Stimulated activated CD4-positive, alpha-beta T cell treated with anti-CD3 and anti-CD28 coated beads, Interleukin-15, amount 100 ng/mL, for 24 hours (primary cell): ENCODE measurements at regions not wholly inside any gene's neighbourhood (a gene's known extent, or its start where the extent isn't known, plus 50 kb on each side); places are given as distances from the start of the nearest gene placed in this dataset.

Experiments used
- DNase-seq: peaks from one replicate; pipeline ENCODE4 v3.0.0-alpha.2; 2020

DNA sequence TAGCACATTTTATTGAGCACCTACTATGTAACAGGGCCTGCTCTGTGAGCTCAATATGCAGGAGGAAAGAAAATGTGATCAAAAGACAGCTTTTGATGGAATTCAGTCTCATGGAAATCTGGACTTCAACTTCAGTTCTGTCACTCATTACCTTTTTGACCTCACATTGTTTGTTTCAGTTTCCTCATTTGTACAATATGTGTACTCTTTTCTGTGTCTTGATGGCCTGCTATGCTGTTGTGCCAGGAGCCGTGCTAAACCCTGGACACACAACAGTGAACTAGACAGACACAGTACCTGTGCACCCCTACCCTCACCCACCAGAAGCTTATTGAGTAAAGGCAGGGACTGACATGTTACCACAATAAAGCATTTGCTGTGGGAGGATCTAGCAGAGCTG lies 162.9 kb upstream of the FGGY start:
- no peak for DNase-seq

DNA sequence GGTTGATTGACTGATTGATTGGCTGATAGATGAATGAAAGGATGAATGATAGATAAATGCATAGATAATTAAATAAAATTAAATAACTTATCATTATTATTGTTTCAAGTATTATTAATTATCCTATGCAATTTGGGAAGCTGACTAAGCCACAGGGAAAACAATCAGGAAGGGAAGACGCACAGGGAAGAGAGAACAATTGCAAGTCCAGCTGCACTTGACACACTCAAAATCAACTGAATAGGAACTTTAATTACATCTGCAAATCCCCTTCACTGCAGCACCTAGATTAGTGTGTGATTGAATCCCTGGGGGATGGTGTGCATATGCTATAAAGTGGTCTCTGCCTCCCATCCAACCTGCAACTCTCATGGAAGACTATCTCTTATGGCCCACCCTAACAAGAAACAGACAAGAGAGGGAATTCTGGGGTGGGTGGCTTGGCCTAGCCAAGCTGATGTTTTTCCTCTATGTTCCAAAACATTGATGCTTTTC lies 161.1 kb upstream of the FGGY start:
- DNase-seq, result no peak

DNA sequence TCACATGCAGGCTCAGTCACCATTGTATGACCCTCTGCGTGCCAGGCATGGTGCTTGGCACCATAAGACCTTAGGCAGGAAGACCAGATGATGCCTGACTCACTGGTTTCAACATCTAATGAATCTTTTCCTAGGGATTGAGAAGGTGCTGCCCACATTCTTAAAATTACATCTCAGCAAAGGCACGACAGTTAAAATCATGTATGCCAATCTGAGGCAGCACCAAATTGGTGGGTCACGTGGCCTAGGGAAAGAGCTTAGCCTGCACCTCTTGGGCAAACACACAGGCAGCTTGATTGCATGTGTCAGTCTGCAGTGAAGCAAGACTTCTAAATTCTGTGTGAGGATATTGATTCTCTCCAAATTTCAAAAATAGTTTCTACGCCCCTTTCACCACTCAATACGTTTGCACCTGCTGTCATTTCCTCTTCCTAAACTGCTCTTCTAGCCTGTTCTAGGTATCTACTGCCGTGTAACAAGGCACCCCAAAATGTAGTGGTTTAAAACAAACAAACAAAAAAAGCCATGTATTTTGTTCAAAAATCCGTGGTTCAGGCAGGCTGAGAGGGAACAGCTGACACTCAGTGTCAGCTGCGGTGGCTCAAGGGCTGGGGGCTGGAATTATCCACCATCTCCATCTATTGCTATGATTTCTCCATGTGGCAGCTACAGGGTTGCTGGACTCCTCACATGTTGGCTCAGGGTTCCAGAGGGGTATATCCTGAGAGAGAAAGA lies 160.2 kb upstream of the FGGY start:
- no peak for DNase-seq

DNA sequence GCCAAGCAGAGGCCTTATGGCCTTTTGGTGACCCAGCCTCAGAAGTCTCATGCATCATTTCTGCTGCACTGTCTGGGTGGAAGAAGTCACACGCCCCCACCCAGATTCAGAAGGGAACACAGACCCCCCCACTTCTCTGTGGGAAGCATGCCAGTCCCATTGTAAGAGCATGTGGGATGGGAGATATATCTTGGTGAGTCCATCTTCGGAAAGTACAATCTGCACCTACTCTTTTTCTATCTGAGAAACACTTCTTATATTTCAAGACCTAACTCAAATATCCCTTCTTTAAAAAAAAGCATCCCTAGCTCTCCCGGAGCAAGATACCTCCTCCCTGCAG lies 159.6 kb upstream of the FGGY start:
- DNase-seq, result no peak

DNA sequence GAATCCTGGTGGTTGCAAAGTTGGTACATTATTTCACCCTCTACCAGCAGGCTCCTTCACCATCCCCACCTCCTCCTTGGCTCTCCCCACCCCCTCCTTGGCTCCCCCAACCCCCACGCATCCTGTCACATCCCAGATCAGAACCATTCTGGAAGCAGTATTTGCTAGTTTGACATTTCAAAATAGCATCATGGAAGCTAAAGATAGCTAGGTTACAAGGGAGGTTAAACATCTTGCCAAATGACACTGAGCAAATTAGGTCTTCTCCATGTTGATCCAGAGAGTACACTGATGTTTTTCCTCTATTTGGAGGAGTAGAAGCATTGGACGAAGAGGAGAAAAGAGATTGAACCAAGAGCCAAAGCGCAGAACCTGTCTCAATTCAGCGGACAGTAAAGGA lies 158.9 kb upstream of the FGGY start:
- DNase-seq, result no peak

DNA sequence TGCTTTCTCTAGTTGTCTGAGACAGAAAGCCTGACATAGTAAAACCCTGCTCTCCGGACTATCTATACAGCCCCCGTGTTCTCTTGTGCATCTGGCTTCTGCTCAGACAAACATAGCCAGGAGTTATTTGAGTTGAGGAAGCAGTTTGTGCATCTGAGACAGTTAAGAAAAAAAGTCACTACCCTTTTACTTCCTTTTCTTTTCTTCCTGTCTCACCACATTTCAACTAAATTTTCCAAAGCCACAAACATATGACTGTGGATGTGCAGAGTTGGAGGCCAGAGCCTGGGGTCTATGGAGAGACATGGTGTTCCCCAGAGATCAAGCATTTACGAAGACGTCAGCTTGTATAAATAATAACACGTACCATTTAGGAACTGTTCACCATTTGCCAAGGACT lies 158.5 kb upstream of the FGGY start:
- DNase-seq, result no peak

DNA sequence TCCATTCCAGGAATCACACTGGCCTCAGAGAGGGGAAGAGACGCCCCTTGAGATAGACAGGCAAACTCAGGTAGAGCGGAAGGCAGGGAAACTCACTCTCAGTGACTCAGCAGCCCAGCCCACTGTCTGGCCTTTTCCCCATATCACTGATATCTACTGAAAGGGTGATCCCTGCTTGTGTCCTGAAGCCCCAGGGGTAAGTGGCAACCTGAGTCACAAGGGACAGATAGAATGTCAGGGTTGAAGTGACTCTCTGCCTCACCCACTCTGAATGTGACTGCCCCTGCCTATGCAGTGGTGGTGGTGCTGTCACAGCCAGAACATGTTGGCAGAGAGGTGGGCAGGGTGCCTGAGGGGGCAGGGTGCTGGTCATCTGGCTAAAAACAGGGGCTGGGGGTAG lies 157.5 kb upstream of the FGGY start:
- no peak for DNase-seq

DNA sequence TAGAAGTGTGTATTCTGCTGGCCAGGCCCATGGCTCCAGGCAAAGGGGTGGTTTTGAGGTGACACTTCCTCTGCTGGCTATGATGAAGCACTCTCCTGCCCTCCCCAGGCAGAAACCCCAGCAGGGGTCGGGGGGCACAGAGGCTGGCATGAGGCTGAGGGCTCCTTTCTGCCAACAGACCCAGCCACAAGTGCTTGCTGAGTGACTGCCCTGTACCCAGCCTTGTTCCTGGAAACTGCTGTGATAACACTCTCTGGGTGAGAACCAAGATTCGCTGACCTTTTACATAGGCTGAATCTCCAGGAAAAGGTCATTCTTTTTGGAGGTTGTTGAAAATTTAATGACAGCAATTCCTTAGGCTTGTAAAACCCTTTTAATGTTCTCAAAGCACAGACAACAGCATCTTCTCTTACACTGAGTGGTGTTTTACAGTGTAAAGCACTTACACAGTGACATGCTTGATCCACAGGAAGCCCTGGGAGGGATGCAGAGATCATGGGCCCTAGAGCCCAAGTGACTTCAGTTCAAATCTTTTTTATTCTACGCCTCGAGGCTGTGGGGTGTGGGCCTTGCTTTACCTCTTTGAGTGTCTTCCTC lies 155.5 kb upstream of the FGGY start:
- DNase-seq, result no peak

DNA sequence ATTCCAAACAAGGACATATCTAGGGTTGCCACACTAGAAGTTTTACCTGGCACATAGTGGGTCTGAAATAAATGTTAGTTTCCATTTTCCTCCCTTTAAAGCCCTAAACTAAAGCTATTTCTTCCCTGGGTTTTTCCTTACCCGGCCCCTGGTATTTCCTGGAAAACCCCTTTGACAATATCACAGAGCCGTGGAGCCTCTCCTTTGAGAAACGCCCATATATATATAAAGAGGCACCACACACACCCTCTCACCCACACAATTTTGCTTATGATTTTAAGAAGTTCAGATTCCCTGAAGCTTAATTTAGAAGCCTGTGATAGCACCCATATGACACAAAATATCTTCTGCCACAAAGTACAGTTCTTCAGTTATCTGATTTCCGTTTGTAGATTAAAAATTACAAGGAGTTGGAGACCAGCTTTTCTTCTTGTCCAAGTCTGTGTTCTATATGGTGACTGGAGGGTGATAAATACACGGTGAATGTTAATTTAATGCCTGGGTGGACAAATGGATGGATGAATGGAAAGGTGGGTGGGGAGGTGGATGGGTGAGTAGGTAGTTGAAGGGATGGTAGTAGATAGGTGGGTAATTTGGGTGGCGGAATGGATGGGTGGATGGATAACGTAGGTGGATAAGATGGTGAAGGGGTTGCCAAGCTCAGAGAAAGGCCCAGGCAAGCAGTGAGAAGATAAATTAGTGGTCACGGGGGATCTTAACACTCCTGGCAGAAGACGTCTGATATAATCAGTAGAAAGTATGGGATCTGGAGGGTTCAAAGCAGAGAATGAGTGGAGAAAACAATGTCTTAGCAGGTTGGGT lies 154.4 kb upstream of the FGGY start:
- DNase-seq, result no peak

DNA sequence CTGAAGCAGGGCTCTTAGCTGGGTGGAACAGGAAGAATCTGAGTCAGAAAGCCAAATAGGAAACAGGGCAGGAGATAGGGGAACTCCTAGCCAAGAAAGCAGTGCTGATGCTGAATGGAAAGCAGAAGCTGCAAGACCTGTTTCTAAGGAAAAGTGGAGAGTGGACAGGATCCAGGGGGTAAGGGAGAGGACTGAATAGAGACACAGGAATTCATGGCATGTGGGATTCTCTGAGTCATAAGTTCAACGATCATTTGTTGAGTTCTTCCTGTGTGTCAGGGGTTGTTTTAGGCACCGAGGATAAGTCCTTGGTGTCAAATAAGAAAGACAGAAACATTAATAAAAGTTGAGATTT lies 153.8 kb upstream of the FGGY start:
- no peak for DNase-seq

DNA sequence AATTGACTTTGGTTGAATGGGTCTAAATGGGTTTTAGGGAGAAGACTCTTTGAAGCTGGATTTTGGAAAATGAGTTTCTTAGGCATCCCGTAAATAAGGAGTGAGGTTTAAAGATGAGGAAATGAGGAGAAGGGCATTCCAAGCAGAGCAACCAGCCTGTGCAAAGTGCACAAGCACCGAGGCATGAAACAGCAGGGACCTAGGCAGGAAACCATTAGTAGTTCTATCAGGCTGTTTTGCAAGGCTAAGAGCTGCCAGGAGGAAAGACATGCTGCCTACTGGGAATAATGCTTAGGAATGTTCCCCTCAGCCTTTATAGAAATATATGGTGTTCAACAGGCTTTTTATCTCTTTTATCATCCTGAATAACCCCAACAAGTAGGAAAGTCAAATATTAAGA lies 153.1 kb upstream of the FGGY start:
- no peak for DNase-seq

DNA sequence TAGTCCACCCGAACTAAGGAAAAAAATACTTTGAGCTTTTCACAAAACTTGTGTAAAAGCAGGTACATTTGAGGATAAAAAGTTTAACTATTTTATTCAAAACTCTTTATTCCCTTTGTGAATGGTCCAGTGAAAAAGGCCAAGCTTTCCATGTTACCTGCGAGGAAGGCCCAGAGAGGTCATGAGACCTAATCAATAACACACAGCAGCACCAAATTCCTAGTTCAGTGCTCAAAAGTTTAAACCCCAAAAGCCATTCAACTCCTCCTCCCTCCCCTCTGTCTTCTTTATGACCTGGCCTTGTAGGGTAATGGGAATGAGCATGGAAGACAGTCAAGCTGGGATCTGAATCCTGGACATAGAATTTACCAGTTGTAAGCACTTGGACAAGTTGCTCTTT lies 151.9 kb upstream of the FGGY start:
- no peak for DNase-seq

DNA sequence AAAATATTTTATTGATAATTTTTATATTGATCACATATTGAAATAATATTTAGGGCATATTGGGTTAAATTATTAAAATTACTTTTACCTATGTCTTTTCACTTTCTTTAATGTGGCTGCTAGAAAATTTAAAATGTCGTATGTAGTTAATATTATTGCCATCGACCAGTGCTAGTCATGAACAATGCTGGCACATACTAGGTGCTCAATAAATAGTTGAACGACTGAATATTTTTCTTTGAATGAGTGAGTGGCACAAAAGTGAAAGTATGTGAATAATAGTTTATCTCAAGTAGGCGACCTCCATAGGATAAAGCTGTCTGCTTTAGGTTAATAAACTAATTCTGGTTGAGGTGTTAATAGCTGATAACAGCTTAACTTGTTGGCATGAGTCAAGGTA lies 150.8 kb upstream of the FGGY start:
- DNase-seq, result no peak

DNA sequence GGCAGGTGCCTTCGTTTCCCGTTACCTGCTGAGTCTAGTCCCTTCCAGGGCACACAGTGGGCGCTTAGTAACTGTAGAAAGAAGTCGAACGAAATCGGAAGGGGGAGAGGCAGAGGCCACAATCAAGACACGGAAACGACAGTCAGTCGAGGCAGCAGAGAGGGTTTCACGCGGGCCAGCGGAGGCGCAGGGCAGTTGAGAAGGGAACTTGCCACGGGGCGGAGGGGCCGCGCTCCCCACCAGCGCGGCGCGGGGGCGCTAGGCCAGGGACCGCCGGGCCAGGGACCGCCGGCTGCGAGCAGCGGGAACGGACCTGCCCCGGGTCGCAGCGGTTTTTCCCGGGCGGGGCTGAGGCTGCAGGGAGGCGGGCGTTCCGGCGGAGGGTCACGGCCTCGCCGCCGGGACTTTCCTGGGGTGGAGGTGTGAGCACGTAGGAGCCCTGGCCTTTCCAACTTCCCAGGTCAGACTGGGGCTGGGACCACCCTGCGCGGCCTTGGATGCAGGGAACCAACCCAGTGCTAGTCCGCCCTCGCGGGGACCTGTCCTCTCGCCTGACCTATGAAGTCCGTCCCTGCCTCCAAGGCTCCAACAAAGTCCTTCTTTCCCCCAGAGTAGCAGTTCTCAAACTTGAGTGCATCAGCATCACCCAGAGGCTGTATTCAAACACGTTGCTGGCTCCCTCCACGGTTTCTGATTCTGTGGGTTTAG lies 150.1 kb upstream of the FGGY start:
- DNase-seq, result peak; percentile 59

DNA sequence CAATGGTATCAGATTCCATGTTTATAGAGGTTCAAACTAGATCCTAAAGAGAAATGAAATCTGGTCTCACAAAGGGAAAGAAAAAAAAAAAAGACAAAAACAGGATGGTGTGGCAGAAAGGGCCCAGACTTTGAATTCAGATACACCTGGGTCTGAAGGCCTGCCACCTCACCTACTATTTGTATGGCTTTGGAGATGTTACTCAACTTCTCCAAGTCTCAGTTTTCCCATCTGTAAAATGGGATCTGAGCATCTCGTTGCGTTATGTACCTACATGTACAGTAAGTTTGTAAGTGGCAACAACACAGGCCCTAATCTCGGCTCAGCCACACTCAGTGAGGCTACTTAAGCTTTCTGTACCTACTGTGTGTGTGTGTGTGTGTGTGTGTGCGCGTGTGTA lies 147.5 kb upstream of the FGGY start:
- DNase-seq, result no peak

DNA sequence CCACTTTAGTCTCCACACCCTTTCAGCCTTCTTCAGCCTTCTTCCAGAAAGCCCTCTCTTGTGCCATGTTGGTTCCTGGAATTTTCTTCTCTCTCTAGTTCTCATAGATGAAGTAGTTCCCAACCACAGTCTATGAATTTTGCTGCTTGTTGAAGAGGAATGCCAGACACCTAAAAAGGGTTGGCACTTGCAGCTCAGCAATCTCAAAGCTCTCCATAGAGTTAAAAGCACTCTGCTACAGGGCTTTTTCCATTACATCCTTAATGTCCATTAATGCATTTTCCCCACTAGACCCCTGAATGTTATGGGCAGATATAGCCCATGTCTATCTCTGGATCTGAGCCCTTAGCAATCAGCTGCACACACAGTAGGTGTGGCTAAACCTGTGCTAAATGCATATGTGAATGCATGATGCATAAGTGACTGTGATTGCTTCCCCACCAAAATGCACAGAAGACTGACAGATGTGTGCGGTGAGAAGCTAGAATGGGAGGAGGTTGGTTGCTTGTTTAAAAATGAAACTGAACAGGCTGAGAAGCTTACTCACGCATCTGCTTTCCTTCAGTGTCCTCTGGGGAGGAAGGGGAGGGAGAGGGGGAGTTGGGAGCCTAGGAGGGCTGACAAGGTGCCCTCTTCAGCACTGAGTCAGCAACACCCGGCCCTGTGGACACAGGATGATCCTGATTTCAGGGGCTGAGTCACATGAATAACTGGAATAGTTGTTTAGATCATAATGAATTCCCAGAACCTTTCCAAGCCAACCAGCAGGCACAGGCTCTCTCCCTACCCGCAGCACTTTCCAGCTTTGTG lies 146.1 kb upstream of the FGGY start:
- DNase-seq, result peak; percentile 17

DNA sequence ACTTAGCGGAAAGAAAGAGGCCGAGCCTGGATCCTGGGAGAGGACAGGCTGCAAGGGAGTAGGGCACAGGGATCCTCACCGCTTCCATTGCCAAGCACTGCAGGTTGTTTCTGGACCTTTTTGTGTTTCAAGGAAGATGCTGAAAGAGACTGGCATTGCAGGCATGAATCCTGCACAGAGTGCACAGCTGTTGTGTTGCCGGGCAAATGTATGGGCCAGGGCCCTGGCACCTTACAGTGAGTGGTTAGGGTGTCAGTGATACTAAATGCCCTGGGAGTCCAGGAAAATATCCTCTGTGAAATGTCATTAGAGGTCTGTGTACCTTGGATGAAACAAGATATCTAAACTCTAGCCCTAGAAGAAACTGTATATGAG lies 145.5 kb upstream of the FGGY start:
- no peak for DNase-seq

DNA sequence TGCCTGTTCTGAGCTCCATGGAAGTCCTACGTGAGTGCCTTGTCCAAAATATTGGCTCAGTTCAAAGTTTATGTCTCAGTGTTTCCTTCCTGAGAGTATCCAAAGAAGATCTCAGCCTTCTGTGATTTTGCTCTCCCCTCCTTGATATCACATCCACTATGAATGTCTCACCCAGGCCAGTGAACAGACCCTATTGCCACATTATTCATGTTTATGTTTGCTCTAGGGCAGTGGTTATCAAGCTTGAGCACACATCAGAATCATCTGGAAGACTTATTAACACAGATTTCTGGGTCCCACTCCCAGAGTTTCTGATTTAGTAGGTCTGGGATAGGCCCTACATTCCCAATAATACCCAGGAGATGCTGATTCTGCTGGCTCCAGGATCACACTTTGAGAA lies 145.0 kb upstream of the FGGY start:
- DNase-seq, result no peak

DNA sequence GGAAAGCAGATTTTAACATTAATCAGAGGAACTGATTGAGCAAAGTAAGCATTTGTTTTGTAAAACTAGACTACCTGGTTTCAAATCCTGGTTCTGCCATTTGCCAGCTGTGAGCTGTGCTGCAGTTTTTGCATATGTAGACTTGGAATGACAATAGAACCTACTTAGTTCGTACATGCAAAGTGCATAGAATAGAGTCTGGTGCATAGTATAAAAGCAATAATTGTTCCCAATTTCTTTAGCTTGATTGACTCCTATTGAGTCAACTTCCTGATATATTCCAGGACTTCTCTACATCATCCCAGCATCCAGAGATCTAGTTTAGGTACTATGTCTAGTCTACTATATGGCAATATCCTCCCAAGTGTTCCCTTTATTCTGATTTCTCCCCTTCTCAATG lies 144.4 kb upstream of the FGGY start:
- DNase-seq, result no peak

DNA sequence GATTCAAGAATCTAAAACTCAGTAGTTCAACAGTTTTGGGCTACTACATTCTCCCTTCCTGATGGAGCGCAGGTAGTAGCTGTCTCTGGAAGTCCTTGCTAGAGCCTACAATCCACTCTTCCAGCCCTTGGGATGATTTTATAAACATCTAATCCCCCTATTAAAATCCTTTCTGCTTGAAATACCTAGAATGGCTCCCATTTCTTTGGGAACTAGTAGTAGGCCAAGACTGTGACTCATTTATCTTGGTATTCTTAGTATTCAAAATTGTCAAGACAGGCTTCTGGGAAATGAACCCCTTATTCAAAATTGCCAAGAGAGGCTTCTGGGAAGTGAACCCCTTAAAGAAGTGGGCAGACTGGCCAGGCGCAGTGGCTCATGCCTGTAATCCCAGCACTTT lies 142.5 kb upstream of the FGGY start:
- no peak for DNase-seq

DNA sequence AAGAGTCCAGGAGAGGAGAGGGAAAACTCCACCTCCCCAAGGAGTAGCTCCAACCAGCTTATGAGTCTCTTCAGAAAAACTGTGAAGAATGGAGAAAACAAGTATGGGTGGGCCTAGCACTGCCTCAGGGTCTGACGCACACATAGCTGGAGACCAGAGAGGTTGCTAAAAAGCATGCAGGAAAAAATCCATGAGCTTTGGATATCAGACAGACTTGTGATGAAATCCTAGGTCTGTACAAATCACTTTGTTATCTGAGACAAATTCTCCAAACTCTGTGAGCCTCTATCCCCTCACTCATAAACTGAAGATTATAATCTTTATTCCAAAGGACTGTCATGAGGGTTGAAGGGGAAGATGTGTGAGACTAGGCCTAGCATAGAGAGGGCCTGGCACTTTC lies 141.5 kb upstream of the FGGY start:
- no peak for DNase-seq

DNA sequence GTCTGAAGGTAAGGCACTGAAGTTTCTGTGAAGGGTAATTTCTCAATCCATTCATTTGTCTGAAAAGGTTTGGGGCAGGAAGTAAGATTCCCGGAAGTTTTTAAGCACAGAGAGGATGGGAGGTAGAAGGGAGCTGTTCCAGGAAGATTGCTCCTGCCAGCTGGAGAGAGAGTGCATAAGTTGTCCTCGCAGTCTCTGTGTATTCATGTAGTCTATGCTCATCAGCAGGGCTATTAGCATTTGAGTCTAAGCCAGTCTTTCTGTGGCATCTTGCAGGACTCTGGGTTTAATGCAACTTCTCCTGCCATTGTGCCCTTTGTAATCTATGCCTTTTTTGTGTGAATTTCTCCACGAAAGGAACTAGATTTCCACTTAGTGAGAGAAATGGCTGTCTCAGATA lies 140.8 kb upstream of the FGGY start:
- no peak for DNase-seq
